ENCODE measurements at regions not wholly inside any gene's neighbourhood (a gene's known extent, or its start where the extent isn't known, plus 50 kb on each side); places are given as distances from the start of the nearest gene placed in this dataset.

- Mint-ChIP-seq H3K4me1 (ENCODE audit: insufficient read depth, unreplicated experiment) (no peaks in the 10 kb centered on the region), H3K4me3 (ENCODE audit: unreplicated experiment) (no peak overlapping the region), H3K36me3 (ENCODE audit: insufficient read depth, unreplicated experiment) (no peaks in the 10 kb centered on the region), H3K9me3 (ENCODE audit: unreplicated experiment) (no peaks in the 10 kb centered on the region), H3K27ac (ENCODE audit: low read depth, unreplicated experiment) (no peak overlapping the region), H3K27me3 (ENCODE audit: insufficient read depth, unreplicated experiment) (peaks cover 12% of the 10 kb centered on the region)
- CTCF ChIA-PET = interaction anchor here (0.6 to 4.7 kb wide), 20 partner anchors 41 to 771 kb away, joined by 3 to 60 read pairs (median 4); no protein-coding TSS in a partner anchor
- peak; percentile 75 for DNase-seq (ENCODE audit: unreplicated experiment)
- POLR2A ChIA-PET = interaction anchor here (0.6 to 1.0 kb wide), 2 partner anchors 58 to 323 kb away, joined by 4 read pairs; no protein-coding TSS in a partner anchor
- intact Hi-C loops (cut with micrococcal nuclease) = loop anchor here (1.0 to 10.0 kb wide), 5 partner anchors 61 to 1058 kb away; partner anchors contain the start of gene DAAM1
- BruUV-seq (replicated peaks) = no TSS peak
- peak; percentile 61 for TF ChIP-seq CTCF (IDR thresholded peaks at IDR 0.05; ENCODE audit: unreplicated experiment)
Measured at GRCh38 chr14:59126714-59127436, 61.6 kb upstream of the DAAM1 start.

- BruUV-seq (replicated peaks) = no TSS peak
- Mint-ChIP-seq H3K4me3 (ENCODE audit: unreplicated experiment) (no peak overlapping the region), H3K4me1 (ENCODE audit: insufficient read depth, unreplicated experiment) (no peaks in the 10 kb centered on the region), H3K9me3 (ENCODE audit: unreplicated experiment) (no peaks in the 10 kb centered on the region), H3K27ac (ENCODE audit: low read depth, unreplicated experiment) (no peak overlapping the region), H3K36me3 (ENCODE audit: insufficient read depth, unreplicated experiment) (no peaks in the 10 kb centered on the region), H3K27me3 (ENCODE audit: insufficient read depth, unreplicated experiment) (peaks cover 12% of the 10 kb centered on the region)
- TF ChIP-seq CTCF (IDR thresholded peaks at IDR 0.05; ENCODE audit: unreplicated experiment) = no peak
- intact Hi-C loops (cut with micrococcal nuclease) = loop anchor here (1.0 to 10.0 kb wide), 5 partner anchors 61 to 1057 kb away; partner anchors contain the start of gene DAAM1
- CTCF ChIA-PET = interaction anchor here (0.6 to 4.4 kb wide), 14 partner anchors 62 to 771 kb away, joined by 3 to 60 read pairs (median 4); no protein-coding TSS in a partner anchor
- POLR2A ChIA-PET = interaction anchor here (1.0 kb wide), 2 partner anchors 316 to 322 kb away, joined by 4 read pairs; no protein-coding TSS in a partner anchor
- no peak for DNase-seq (ENCODE audit: unreplicated experiment)
Measured at GRCh38 chr14:59127437-59127732, 61.1 kb upstream of the DAAM1 start.

- Mint-ChIP-seq H3K9me3 (ENCODE audit: unreplicated experiment) (no peaks in the 10 kb centered on the region), H3K27me3 (ENCODE audit: insufficient read depth, unreplicated experiment) (peaks cover 2% of the 10 kb centered on the region), H3K36me3 (ENCODE audit: insufficient read depth, unreplicated experiment) (no peaks in the 10 kb centered on the region), H3K27ac (ENCODE audit: low read depth, unreplicated experiment) (no peak overlapping the region), H3K4me1 (ENCODE audit: insufficient read depth, unreplicated experiment) (no peaks in the 10 kb centered on the region), H3K4me3 (ENCODE audit: unreplicated experiment) (no peak overlapping the region)
- ChIA-PET CTCF (interaction anchor here (0.6 to 3.4 kb wide), 5 partner anchors 43 to 768 kb away, joined by 3 to 46 read pairs (median 3); no protein-coding TSS in a partner anchor), POLR2A (interaction anchor here (1.0 to 1.9 kb wide), 3 partner anchors 228 to 353 kb away, joined by 3 to 5 read pairs (median 3); partner anchors contain the start of genes JKAMP and L3HYPDH)
- intact Hi-C loops (cut with micrococcal nuclease) = no loop called here
- no peak for DNase-seq (ENCODE audit: unreplicated experiment)
- BruUV-seq (replicated peaks) = no TSS peak
- TF ChIP-seq CTCF (IDR thresholded peaks at IDR 0.05; ENCODE audit: unreplicated experiment) = no peak
Measured at GRCh38 chr14:59130462-59130861, 58.0 kb upstream of the DAAM1 start.

GRCh38 chr14:59131938-59132795 is 56.3 kb upstream of the DAAM1 start:
- ChIA-PET POLR2A (interaction anchor here (1.0 kb wide), 1 partner anchor 18 kb away, joined by 3 read pairs; no protein-coding TSS in a partner anchor), CTCF (interaction anchor here (1.9 kb wide), 1 partner anchor 8 kb away, joined by 6 read pairs; no protein-coding TSS in a partner anchor)
- no peaks in the 10 kb centered on the region for H3K4me1 Mint-ChIP-seq (ENCODE audit: insufficient read depth, unreplicated experiment)
- no peak for TF ChIP-seq CTCF (IDR thresholded peaks at IDR 0.05; ENCODE audit: unreplicated experiment)
- intact Hi-C loops (cut with micrococcal nuclease) = no loop called here
- H3K4me3 Mint-ChIP-seq (ENCODE audit: unreplicated experiment) = no peak overlapping the region
- H3K36me3 Mint-ChIP-seq (ENCODE audit: insufficient read depth, unreplicated experiment) = no peaks in the 10 kb centered on the region
- no peaks in the 10 kb centered on the region for H3K9me3 Mint-ChIP-seq (ENCODE audit: unreplicated experiment)
- DNase-seq (ENCODE audit: unreplicated experiment) = no peak
- BruUV-seq (replicated peaks) = no TSS peak
- H3K27ac Mint-ChIP-seq (ENCODE audit: low read depth, unreplicated experiment) = no peak overlapping the region
- no peaks in the 10 kb centered on the region for H3K27me3 Mint-ChIP-seq (ENCODE audit: insufficient read depth, unreplicated experiment)

All from MCF 10A (cell line).